ENCODE measurements at regions not wholly inside any gene's neighbourhood (a gene's known extent, or its start where the extent isn't known, plus 50 kb on each side); places are given as distances from the start of the nearest gene placed in this dataset.

DNA sequence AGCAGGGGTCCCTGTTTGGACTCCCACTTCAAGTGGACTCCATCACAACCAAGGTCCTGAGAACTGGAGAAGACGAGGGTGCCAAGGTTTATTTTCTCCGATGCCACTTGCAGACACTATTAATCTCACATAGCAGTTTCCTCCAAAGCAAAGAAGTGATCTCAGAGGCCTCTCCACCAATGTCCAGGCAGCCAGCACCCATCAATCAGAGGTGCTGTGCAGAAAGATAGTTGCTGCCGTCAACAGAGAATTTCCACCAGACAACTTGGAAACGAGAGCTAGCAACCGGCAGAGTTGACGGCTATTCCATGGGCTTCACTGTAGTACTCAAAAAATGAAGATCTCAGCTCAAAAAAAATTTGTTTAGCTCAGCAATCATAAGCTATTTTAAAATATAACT lies 438.6 kb upstream of the PFKP start:
- no peak for TF ChIP-seq ZBTB43 (CRISPR knock-in tag; IDR thresholded peaks at IDR 0.05)
- Mint-ChIP-seq H3K4me1 (peaks cover 54% of the 10 kb centered on the region), H3K27me3 (ENCODE audit: low read depth) (no peaks in the 10 kb centered on the region), H3K4me3 (no peak overlapping the region), H3K27ac (no peak overlapping the region), H3K9me3 (no peaks in the 10 kb centered on the region), H3K36me3 (no peaks in the 10 kb centered on the region)
- CTCF ChIA-PET, result interaction anchor here (0.7 to 1.4 kb wide), 3 partner anchors 9 to 1260 kb away, joined by 3 to 13 read pairs (median 3); no protein-coding TSS in a partner anchor
- POLR2A ChIA-PET, result no interaction called here
- ATAC-seq, result no peak
- no peak for DNase-seq (ENCODE audit: low spot score)

DNA sequence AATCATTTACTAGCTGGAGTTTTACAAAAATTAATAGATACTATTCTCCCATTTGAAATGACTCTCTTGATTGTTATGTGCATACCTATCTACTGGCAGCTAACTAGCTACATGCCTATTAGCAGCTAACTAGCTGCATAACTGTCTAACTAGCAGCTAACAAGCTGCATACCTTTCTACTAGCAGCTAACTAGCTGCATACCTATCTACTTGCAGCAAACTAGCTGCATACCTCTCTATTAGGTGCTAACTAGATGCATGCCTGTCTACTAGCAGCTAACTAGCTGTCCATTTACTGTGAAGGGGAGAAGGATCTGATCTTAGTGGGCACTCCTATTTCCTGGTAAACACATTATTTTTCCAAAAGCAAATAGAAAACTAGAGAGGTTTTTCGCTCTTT lies 439.4 kb upstream of the PFKP start:
- ATAC-seq (no peak), DNase-seq (ENCODE audit: low spot score) (no peak)
- TF ChIP-seq GABPB1 (CRISPR knock-in tag; IDR thresholded peaks at IDR 0.05) (no peak), ZNF423 (CRISPR knock-in tag; IDR thresholded peaks at IDR 0.05) (no peak), TP53 (CRISPR knock-in tag; IDR thresholded peaks at IDR 0.05) (no peak), ZNF138 (CRISPR knock-in tag; conservative IDR thresholded peaks at IDR 0.05) (no peak), JAZF1 (CRISPR knock-in tag; IDR thresholded peaks at IDR 0.05) (no peak), NFE2L1 (CRISPR knock-in tag; IDR thresholded peaks at IDR 0.05) (no peak)
- TF ChIP-seq, protein P1, sequence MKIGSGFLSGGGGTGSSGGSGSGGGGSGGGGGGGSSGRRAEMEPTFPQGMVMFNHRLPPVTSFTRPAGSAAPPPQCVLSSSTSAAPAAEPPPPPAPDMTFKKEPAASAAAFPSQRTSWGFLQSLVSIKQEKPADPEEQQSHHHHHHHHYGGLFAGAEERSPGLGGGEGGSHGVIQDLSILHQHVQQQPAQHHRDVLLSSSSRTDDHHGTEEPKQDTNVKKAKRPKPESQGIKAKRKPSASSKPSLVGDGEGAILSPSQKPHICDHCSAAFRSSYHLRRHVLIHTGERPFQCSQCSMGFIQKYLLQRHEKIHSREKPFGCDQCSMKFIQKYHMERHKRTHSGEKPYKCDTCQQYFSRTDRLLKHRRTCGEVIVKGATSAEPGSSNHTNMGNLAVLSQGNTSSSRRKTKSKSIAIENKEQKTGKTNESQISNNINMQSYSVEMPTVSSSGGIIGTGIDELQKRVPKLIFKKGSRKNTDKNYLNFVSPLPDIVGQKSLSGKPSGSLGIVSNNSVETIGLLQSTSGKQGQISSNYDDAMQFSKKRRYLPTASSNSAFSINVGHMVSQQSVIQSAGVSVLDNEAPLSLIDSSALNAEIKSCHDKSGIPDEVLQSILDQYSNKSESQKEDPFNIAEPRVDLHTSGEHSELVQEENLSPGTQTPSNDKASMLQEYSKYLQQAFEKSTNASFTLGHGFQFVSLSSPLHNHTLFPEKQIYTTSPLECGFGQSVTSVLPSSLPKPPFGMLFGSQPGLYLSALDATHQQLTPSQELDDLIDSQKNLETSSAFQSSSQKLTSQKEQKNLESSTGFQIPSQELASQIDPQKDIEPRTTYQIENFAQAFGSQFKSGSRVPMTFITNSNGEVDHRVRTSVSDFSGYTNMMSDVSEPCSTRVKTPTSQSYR (CRISPR knock-in tag; IDR thresholded peaks at IDR 0.05), result no peak
- POLR2A ChIA-PET, result no interaction called here
- Mint-ChIP-seq H3K36me3 (no peaks in the 10 kb centered on the region), H3K27ac (no peak overlapping the region; the same call in 1 of the 2 replicates), H3K4me3 (no peak overlapping the region), H3K9me3 (no peaks in the 10 kb centered on the region), H3K4me1 (peaks cover 62% of the 10 kb centered on the region), H3K27me3 (ENCODE audit: low read depth) (peaks cover 6% of the 10 kb centered on the region; the same call in 1 of the 2 replicates)
- CTCF ChIA-PET, result interaction anchor here (0.7 to 1.4 kb wide), 3 partner anchors 8 to 1259 kb away, joined by 3 to 13 read pairs (median 3); no protein-coding TSS in a partner anchor

DNA sequence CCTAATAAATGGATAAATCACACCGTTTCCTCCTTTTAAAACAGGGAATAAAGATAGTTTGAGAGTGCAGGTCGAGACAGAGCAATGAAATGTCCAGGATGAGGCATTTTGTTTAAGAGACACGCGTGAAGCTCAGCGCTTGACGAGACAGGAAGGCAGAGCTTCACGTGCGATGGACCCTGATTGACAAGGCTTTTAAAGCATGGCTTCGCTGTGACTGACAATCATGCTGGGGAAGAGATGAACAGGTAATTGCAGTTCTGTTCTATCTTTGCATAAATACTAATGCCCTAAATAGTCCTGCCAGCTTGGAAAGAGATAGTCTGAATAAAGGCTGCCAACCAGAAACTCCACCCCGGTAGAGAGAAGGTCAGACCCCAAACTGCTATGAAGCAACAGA lies 442.3 kb upstream of the PFKP start:
- Mint-ChIP-seq H3K27ac (no peak overlapping the region), H3K4me3 (no peak overlapping the region), H3K27me3 (ENCODE audit: low read depth) (peaks cover 10% of the 10 kb centered on the region; the same call in 1 of the 2 replicates), H3K9me3 (no peaks in the 10 kb centered on the region), H3K4me1 (peaks cover 78% of the 10 kb centered on the region), H3K36me3 (no peaks in the 10 kb centered on the region)
- POLR2A ChIA-PET, result no interaction called here
- CTCF ChIA-PET, result interaction anchor here (1.4 kb wide), 1 partner anchor 871 kb away, joined by 3 read pairs; no protein-coding TSS in a partner anchor
- DNase-seq (ENCODE audit: low spot score), result no peak
- ATAC-seq, result no peak
- no peak for TF ChIP-seq TEAD4 (CRISPR knock-in tag; IDR thresholded peaks at IDR 0.05)
- TF ChIP-seq, protein P2, sequence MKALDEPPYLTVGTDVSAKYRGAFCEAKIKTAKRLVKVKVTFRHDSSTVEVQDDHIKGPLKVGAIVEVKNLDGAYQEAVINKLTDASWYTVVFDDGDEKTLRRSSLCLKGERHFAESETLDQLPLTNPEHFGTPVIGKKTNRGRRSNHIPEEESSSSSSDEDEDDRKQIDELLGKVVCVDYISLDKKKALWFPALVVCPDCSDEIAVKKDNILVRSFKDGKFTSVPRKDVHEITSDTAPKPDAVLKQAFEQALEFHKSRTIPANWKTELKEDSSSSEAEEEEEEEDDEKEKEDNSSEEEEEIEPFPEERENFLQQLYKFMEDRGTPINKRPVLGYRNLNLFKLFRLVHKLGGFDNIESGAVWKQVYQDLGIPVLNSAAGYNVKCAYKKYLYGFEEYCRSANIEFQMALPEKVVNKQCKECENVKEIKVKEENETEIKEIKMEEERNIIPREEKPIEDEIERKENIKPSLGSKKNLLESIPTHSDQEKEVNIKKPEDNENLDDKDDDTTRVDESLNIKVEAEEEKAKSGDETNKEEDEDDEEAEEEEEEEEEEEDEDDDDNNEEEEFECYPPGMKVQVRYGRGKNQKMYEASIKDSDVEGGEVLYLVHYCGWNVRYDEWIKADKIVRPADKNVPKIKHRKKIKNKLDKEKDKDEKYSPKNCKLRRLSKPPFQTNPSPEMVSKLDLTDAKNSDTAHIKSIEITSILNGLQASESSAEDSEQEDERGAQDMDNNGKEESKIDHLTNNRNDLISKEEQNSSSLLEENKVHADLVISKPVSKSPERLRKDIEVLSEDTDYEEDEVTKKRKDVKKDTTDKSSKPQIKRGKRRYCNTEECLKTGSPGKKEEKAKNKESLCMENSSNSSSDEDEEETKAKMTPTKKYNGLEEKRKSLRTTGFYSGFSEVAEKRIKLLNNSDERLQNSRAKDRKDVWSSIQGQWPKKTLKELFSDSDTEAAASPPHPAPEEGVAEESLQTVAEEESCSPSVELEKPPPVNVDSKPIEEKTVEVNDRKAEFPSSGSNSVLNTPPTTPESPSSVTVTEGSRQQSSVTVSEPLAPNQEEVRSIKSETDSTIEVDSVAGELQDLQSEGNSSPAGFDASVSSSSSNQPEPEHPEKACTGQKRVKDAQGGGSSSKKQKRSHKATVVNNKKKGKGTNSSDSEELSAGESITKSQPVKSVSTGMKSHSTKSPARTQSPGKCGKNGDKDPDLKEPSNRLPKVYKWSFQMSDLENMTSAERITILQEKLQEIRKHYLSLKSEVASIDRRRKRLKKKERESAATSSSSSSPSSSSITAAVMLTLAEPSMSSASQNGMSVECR (CRISPR knock-in tag; IDR thresholded peaks at IDR 0.05; ENCODE audit: borderline replicate concordance), result no peak
- no peak for TF ChIP-seq ZBTB43 (CRISPR knock-in tag; IDR thresholded peaks at IDR 0.05)
- no peak for TF ChIP-seq GTF2I (CRISPR knock-in tag; conservative IDR thresholded peaks at IDR 0.05)
- no peak for TF ChIP-seq ZNF396 (CRISPR knock-in tag; IDR thresholded peaks at IDR 0.05; ENCODE audit: borderline replicate concordance)
- TF ChIP-seq MXD4 (CRISPR knock-in tag; IDR thresholded peaks at IDR 0.05; ENCODE audit: borderline replicate concordance), result no peak
- TF ChIP-seq, protein P3, sequence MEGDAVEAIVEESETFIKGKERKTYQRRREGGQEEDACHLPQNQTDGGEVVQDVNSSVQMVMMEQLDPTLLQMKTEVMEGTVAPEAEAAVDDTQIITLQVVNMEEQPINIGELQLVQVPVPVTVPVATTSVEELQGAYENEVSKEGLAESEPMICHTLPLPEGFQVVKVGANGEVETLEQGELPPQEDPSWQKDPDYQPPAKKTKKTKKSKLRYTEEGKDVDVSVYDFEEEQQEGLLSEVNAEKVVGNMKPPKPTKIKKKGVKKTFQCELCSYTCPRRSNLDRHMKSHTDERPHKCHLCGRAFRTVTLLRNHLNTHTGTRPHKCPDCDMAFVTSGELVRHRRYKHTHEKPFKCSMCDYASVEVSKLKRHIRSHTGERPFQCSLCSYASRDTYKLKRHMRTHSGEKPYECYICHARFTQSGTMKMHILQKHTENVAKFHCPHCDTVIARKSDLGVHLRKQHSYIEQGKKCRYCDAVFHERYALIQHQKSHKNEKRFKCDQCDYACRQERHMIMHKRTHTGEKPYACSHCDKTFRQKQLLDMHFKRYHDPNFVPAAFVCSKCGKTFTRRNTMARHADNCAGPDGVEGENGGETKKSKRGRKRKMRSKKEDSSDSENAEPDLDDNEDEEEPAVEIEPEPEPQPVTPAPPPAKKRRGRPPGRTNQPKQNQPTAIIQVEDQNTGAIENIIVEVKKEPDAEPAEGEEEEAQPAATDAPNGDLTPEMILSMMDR (IDR thresholded peaks at IDR 0.05), result no peak
- TF ChIP-seq AFF4 (CRISPR knock-in tag; IDR thresholded peaks at IDR 0.05; ENCODE audit: borderline replicate concordance), result no peak
- no peak for TF ChIP-seq PRRX2 (CRISPR knock-in tag; IDR thresholded peaks at IDR 0.05)
- no peak for TF ChIP-seq ZNF317 (CRISPR knock-in tag; IDR thresholded peaks at IDR 0.05; ENCODE audit: borderline replicate concordance, low read depth)
